Trophoblast cell (in vitro differentiated cells and primary cell): ENCODE measurements at regions not wholly inside any gene's neighbourhood (a gene's known extent, or its start where the extent isn't known, plus 50 kb on each side); places are given as distances from the start of the nearest gene placed in this dataset.

ENCODE experiments used
- DNase-seq, 2 donors: peaks; one replicate each; pipeline ENCODE4 v3.0.0-alpha.2; 2016
- H2AFZ ChIP-seq: 2 replicates; pipeline ENCODE4 v1.6.1; 2013; ENCODE audit warnings: low read length, moderate library complexity, mild to moderate bottlenecking; ENCODE audit not compliant: insufficient read depth, poor library complexity
- H2AK5ac ChIP-seq: 2 replicates; pipeline ENCODE4 v1.6.1; 2013; ENCODE audit warnings: mild to moderate bottlenecking, low read length
- H2BK120ac ChIP-seq: 2 replicates; pipeline ENCODE4 v1.6.1; 2013; ENCODE audit warnings: low read length, mild to moderate bottlenecking, moderate library complexity; ENCODE audit not compliant: insufficient read depth, poor library complexity
- H2BK12ac ChIP-seq: 2 replicates; pipeline ENCODE4 v1.6.1; 2013; ENCODE audit warnings: mild to moderate bottlenecking, low read length, moderate library complexity
- H2BK5ac ChIP-seq: 2 replicates; pipeline ENCODE4 v1.6.1; 2013; ENCODE audit warnings: low read length, low read depth, moderate library complexity, mild to moderate bottlenecking; ENCODE audit not compliant: poor library complexity
- H3K14ac ChIP-seq: 2 replicates; pipeline ENCODE4 v1.6.1; 2013; ENCODE audit warnings: mild to moderate bottlenecking, low read length
- H3K18ac ChIP-seq: 2 replicates; pipeline ENCODE4 v1.6.1; 2013; ENCODE audit warnings: mild to moderate bottlenecking, low read length
- H3K23ac ChIP-seq: 2 replicates; pipeline ENCODE4 v1.6.1; 2013; ENCODE audit warnings: low read length
- H3K27ac ChIP-seq: 2 replicates; pipeline ENCODE4 v1.5.1; 2013; ENCODE audit warnings: low read depth, mild to moderate bottlenecking, inconsistent platforms, low read length, moderate library complexity
- H3K27me3 ChIP-seq: 2 replicates; pipeline ENCODE4 v1.6.1; 2013; ENCODE audit warnings: inconsistent platforms, mild to moderate bottlenecking, low read length, moderate library complexity; ENCODE audit not compliant: insufficient read depth
- H3K36me3 ChIP-seq, 2 experiments: 1 replicate in 1 of 2; 2 replicates in 1 of 2; pipeline ENCODE4 v1.6.1; 2013; ENCODE audit warnings: low read length in 2 of 2, mild to moderate bottlenecking in 2 of 2, moderate library complexity in 1 of 2; ENCODE audit not compliant: insufficient read depth in 2 of 2, control insufficient read depth in 1 of 2
- H3K4ac ChIP-seq: 2 replicates; pipeline ENCODE4 v1.6.1; 2013; ENCODE audit warnings: low read depth, mild to moderate bottlenecking, low read length, moderate library complexity
- H3K4me1 ChIP-seq, 2 experiments: 1 replicate in 1 of 2; 2 replicates in 1 of 2; pipeline ENCODE4 v1.6.1; 2013; ENCODE audit warnings: low read length in 2 of 2, mild to moderate bottlenecking in 2 of 2, moderate library complexity in 1 of 2; ENCODE audit not compliant: insufficient read depth in 2 of 2, control insufficient read depth in 1 of 2
- H3K4me2 ChIP-seq: 2 replicates; pipeline ENCODE4 v1.6.1; 2013; ENCODE audit warnings: inconsistent platforms, mild to moderate bottlenecking, low read length, moderate library complexity
- H3K4me3 ChIP-seq: 2 replicates; pipeline ENCODE4 v1.5.1; 2013; ENCODE audit warnings: mild to moderate bottlenecking, low read depth, low read length, inconsistent platforms
- H3K79me1 ChIP-seq: one replicate; pipeline ENCODE4 v1.6.1; 2013; ENCODE audit warnings: low read length
- H3K79me2 ChIP-seq: 2 replicates; pipeline ENCODE4 v1.6.1; 2013; ENCODE audit warnings: low read length, mild to moderate bottlenecking; ENCODE audit not compliant: control insufficient read depth, insufficient read depth, poor library complexity
- H3K9ac ChIP-seq: 2 replicates; pipeline ENCODE4 v1.6.1; 2013; ENCODE audit warnings: mild to moderate bottlenecking, low read length
- H3K9me3 ChIP-seq: 2 replicates; pipeline ENCODE4 v1.6.1; 2013; ENCODE audit warnings: low read depth, mild to moderate bottlenecking, control low read depth, inconsistent platforms, low read length; ENCODE audit not compliant: insufficient read depth
- H4K12ac ChIP-seq: 2 replicates; pipeline ENCODE4 v1.6.1; 2013; ENCODE audit warnings: low read depth, mild to moderate bottlenecking, low read length, moderate library complexity
- H4K8ac ChIP-seq: 2 replicates; pipeline ENCODE4 v1.6.1; 2013; ENCODE audit warnings: low read depth, mild to moderate bottlenecking, low read length, moderate library complexity
- H4K91ac ChIP-seq: one replicate; pipeline ENCODE4 v1.6.1; 2013; ENCODE audit warnings: low read depth, mild to moderate bottlenecking, low read length, moderate library complexity
- WGBS: extraction: QIAGEN DNeasy Blood & Tissue Kit; methylation state at CpG from one replicate; pipeline ENCODE4 v1.1.7; 2013; ENCODE audit warnings: missing lambda C conversion rate; ENCODE audit not compliant: insufficient read length, insufficient coverage; ENCODE audit errors: extremely low coverage; 5-methylcytosine and 5-hydroxymethylcytosine counted together

GRCh38 chr10:108749042-108749441, 1174.3 kb downstream of the XPNPEP1 start:
- Histone ChIP-seq H3K14ac (no peak overlapping the region), H3K4me2 (no peak overlapping the region), H3K79me2 (no peaks in the 10 kb centered on the region), H4K91ac (no peak overlapping the region), H3K27me3 (no peaks in the 10 kb centered on the region), H2BK5ac (no peak overlapping the region), H3K79me1 (peaks cover 2% of the 10 kb centered on the region), H2BK120ac (no peak overlapping the region), H3K18ac (no peak overlapping the region), H3K4me1 (no peaks in the 10 kb centered on the region), H3K36me3 (peaks cover 0 to 1% of the 10 kb centered on the region in 2 experiments), H3K4ac (no peak overlapping the region), H2AFZ (no peak overlapping the region), H4K8ac (no peak overlapping the region), H2AK5ac (no peak overlapping the region), H3K23ac (no peak overlapping the region), H3K9ac (no peak overlapping the region), H3K4me3 (no peak overlapping the region), H3K9me3 (no peaks in the 10 kb centered on the region), H3K27ac (no peak overlapping the region), H4K12ac (no peak overlapping the region), H2BK12ac (no peak overlapping the region)
- DNase-seq, result no peak

GRCh38 chr10:108736111-108736510, 1187.2 kb downstream of the XPNPEP1 start:
- H2BK12ac ChIP-seq, result no peak overlapping the region
- H3K4ac ChIP-seq, result no peak overlapping the region
- H4K8ac ChIP-seq, result no peak overlapping the region
- no peaks in the 10 kb centered on the region for H3K4me1 ChIP-seq
- no peak overlapping the region for H3K18ac ChIP-seq
- no CpG with 5 or more reads among the region's 1 CpG for WGBS
- H3K14ac ChIP-seq, result no peak overlapping the region
- no peaks in the 10 kb centered on the region for H3K79me1 ChIP-seq
- H4K91ac ChIP-seq, result no peak overlapping the region
- no peak overlapping the region for H4K12ac ChIP-seq
- no peak overlapping the region for H3K23ac ChIP-seq
- H3K79me2 ChIP-seq, result no peaks in the 10 kb centered on the region
- no peaks in the 10 kb centered on the region for H3K9me3 ChIP-seq
- no peak overlapping the region for H3K4me2 ChIP-seq
- H3K9ac ChIP-seq, result no peak overlapping the region
- no peak overlapping the region for H3K27ac ChIP-seq
- H2AK5ac ChIP-seq, result no peak overlapping the region
- no peak overlapping the region for H2BK120ac ChIP-seq
- DNase-seq, result no peak
- no peak overlapping the region for H2AFZ ChIP-seq
- H3K27me3 ChIP-seq, result no peaks in the 10 kb centered on the region
- no peak overlapping the region for H2BK5ac ChIP-seq
- H3K36me3 ChIP-seq, result no peaks in the 10 kb centered on the region
- no peak overlapping the region for H3K4me3 ChIP-seq

- Histone ChIP-seq H3K79me2 (no peaks in the 10 kb centered on the region), H2AK5ac (no peak overlapping the region), H3K9ac (no peak overlapping the region), H4K91ac (no peak overlapping the region), H3K4me2 (no peak overlapping the region), H3K27me3 (no peaks in the 10 kb centered on the region), H2AFZ (no peak overlapping the region), H3K23ac (no peak overlapping the region), H3K9me3 (no peaks in the 10 kb centered on the region), H4K12ac (no peak overlapping the region), H3K18ac (no peak overlapping the region), H2BK5ac (no peak overlapping the region), H3K14ac (no peak overlapping the region), H2BK120ac (no peak overlapping the region), H3K4me1 (no peaks in the 10 kb centered on the region), H3K36me3 (no peaks in the 10 kb centered on the region), H3K4me3 (no peak overlapping the region), H2BK12ac (no peak overlapping the region), H3K79me1 (no peaks in the 10 kb centered on the region), H4K8ac (no peak overlapping the region), H3K27ac (no peak overlapping the region), H3K4ac (no peak overlapping the region)
- no peak for DNase-seq
- no CpG with 5 or more reads among the region's 5 CpGs for WGBS
Observed at GRCh38 chr10:108735380-108735779, 1187.9 kb downstream of the XPNPEP1 start.

- DNase-seq, result no peak
- H3K27me3 ChIP-seq, result no peaks in the 10 kb centered on the region
Observed at GRCh38 chr10:108721874-108722273, 1201.4 kb downstream of the XPNPEP1 start.

GRCh38 chr10:108716352-108716751, 1207.0 kb downstream of the XPNPEP1 start:
- Histone ChIP-seq H3K4me1 (no peaks in the 10 kb centered on the region), H3K14ac (no peak overlapping the region), H3K79me1 (no peaks in the 10 kb centered on the region), H3K9ac (no peak overlapping the region), H3K4ac (no peak overlapping the region), H2AFZ (no peak overlapping the region), H2BK12ac (no peak overlapping the region), H3K27me3 (no peaks in the 10 kb centered on the region), H4K8ac (no peak overlapping the region), H3K36me3 (peaks cover 0 to 3% of the 10 kb centered on the region in 2 experiments), H3K27ac (no peak overlapping the region), H3K4me3 (no peak overlapping the region), H3K4me2 (no peak overlapping the region), H2AK5ac (no peak overlapping the region), H3K23ac (no peak overlapping the region), H3K9me3 (peaks cover 10% of the 10 kb centered on the region), H2BK5ac (no peak overlapping the region), H3K79me2 (no peaks in the 10 kb centered on the region), H4K91ac (no peak overlapping the region), H2BK120ac (no peak overlapping the region), H3K18ac (no peak overlapping the region), H4K12ac (no peak overlapping the region)
- no peak for DNase-seq

More at GRCh38 chr10:108721874-108722273, 1201.4 kb downstream of the XPNPEP1 start:
- Histone ChIP-seq H3K27ac (no peak overlapping the region), H3K23ac (no peak overlapping the region), H3K4ac (no peak overlapping the region), H3K9ac (no peak overlapping the region), H3K4me3 (no peak overlapping the region), H3K36me3 (no peaks in the 10 kb centered on the region), H2BK5ac (no peak overlapping the region), H3K79me1 (no peaks in the 10 kb centered on the region), H2AFZ (no peak overlapping the region), H4K8ac (no peak overlapping the region), H4K12ac (no peak overlapping the region), H2BK120ac (no peak overlapping the region), H4K91ac (no peak overlapping the region), H2BK12ac (no peak overlapping the region), H3K18ac (no peak overlapping the region), H3K9me3 (peaks cover 2% of the 10 kb centered on the region), H3K4me2 (no peak overlapping the region), H3K4me1 (no peaks in the 10 kb centered on the region), H3K14ac (no peak overlapping the region), H3K79me2 (no peaks in the 10 kb centered on the region), H2AK5ac (no peak overlapping the region)
- WGBS, result no CpG with 5 or more reads among the region's 1 CpG
